DND-41 (cell line): ENCODE measurements at regions not wholly inside any gene's neighbourhood (a gene's known extent, or its start where the extent isn't known, plus 50 kb on each side); places are given as distances from the start of the nearest gene placed in this dataset.

ENCODE experiments used
- ATAC-seq: fragments of 200-7000 bp; cut with Tn5 transposase; 3 replicates; pipeline ENCODE4 v1.9.1; 2021; ENCODE audit warnings: low read depth; ENCODE audit not compliant: insufficient read depth
- DNase-seq: peaks from one replicate; pipeline ENCODE4 v3.0.0-alpha.2; 2020
- H2AFZ ChIP-seq: 2 replicates; pipeline ENCODE4 v1.6.0; 2012; ENCODE audit warnings: low read depth, low read length
- H3K27ac ChIP-seq: 2 replicates; pipeline ENCODE4 v1.5.1; 2012; ENCODE audit warnings: low read length, inconsistent platforms
- H3K27me3 ChIP-seq: fragments of 200-600 bp; sonication (generic); 2 replicates; pipeline ENCODE4 v1.6.0; 2012; ENCODE audit warnings: low read length, mild to moderate bottlenecking, inconsistent platforms; ENCODE audit not compliant: insufficient read depth, poor library complexity
- H3K36me3 ChIP-seq: 2 replicates; pipeline ENCODE4 v1.5.1; 2012; ENCODE audit warnings: low read length, inconsistent platforms; ENCODE audit not compliant: insufficient read depth
- H3K4me1 ChIP-seq: 2 replicates; pipeline ENCODE4 v1.5.1; 2012; ENCODE audit warnings: mild to moderate bottlenecking, low read length; ENCODE audit not compliant: insufficient read depth
- H3K4me2 ChIP-seq: 2 replicates; pipeline ENCODE4 v1.6.0; 2012; ENCODE audit warnings: mild to moderate bottlenecking, moderate library complexity, low read length, inconsistent platforms; ENCODE audit not compliant: insufficient read depth
- H3K4me3 ChIP-seq, 2 experiments: fragments of 200-600 bp in 1 of 2; shearing (Covaris generic) in 1 of 2; 2 replicates each; pipeline ENCODE4 v1.5.1; 2012 to 2016; ENCODE audit warnings: inconsistent platforms in 2 of 2, low read length in 2 of 2, mild to moderate bottlenecking in 2 of 2, low read depth in 1 of 2, moderate library complexity in 1 of 2
- H3K79me2 ChIP-seq: 2 replicates; pipeline ENCODE4 v1.6.0; 2012; ENCODE audit warnings: low read length, inconsistent platforms; ENCODE audit not compliant: insufficient read depth
- H3K9ac ChIP-seq: 2 replicates; pipeline ENCODE4 v1.6.0; 2012; ENCODE audit warnings: low read depth, mild to moderate bottlenecking, inconsistent platforms, low read length, moderate library complexity
- H3K9me3 ChIP-seq: 2 replicates; pipeline ENCODE4 v1.5.1; 2012; ENCODE audit warnings: low read length, moderate library complexity, mild to moderate bottlenecking, inconsistent platforms; ENCODE audit not compliant: insufficient read depth, severe bottlenecking
- H4K20me1 ChIP-seq: 2 replicates; pipeline ENCODE4 v1.6.0; 2012; ENCODE audit warnings: low read length; ENCODE audit not compliant: insufficient read depth
- EZH2 ChIP-seq: IDR thresholded peaks from 3 replicates; pipeline ENCODE4 v1.6.1; 2012; ENCODE audit warnings: borderline replicate concordance, low read depth, mild to moderate bottlenecking, moderate library complexity, low read length, inconsistent platforms; ENCODE audit not compliant: severe bottlenecking
- TF ChIP-seq, protein P1 (sequence below): IDR thresholded peaks from 2 replicates; pipeline ENCODE4 v1.5.1; 2012; ENCODE audit warnings: borderline replicate concordance, low read length, moderate library complexity, mild to moderate bottlenecking; ENCODE audit not compliant: poor library complexity, severe bottlenecking; ENCODE audit errors: extremely low read depth

- Histone ChIP-seq H3K36me3 (peaks cover 60% of the 10 kb centered on the region), H3K27me3 (no peaks in the 10 kb centered on the region), H3K79me2 (no peaks in the 10 kb centered on the region), H3K9me3 (no peaks in the 10 kb centered on the region), H3K4me3 (no peak overlapping the region), H4K20me1 (no peaks in the 10 kb centered on the region), H3K4me2 (no peak overlapping the region), H3K4me1 (no peaks in the 10 kb centered on the region), H2AFZ (no peak overlapping the region), H3K9ac (no peak overlapping the region), H3K27ac (no peak overlapping the region)
- TF ChIP-seq, protein P1, sequence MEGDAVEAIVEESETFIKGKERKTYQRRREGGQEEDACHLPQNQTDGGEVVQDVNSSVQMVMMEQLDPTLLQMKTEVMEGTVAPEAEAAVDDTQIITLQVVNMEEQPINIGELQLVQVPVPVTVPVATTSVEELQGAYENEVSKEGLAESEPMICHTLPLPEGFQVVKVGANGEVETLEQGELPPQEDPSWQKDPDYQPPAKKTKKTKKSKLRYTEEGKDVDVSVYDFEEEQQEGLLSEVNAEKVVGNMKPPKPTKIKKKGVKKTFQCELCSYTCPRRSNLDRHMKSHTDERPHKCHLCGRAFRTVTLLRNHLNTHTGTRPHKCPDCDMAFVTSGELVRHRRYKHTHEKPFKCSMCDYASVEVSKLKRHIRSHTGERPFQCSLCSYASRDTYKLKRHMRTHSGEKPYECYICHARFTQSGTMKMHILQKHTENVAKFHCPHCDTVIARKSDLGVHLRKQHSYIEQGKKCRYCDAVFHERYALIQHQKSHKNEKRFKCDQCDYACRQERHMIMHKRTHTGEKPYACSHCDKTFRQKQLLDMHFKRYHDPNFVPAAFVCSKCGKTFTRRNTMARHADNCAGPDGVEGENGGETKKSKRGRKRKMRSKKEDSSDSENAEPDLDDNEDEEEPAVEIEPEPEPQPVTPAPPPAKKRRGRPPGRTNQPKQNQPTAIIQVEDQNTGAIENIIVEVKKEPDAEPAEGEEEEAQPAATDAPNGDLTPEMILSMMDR = no peak
- TF ChIP-seq EZH2 = no peak
- ATAC-seq (no peak), DNase-seq (no peak)
Observed at GRCh38 chr6:144805049-144805448, 519.9 kb downstream of the UTRN start.

- Histone ChIP-seq H3K4me2 (no peak overlapping the region), H3K4me3 (no peak overlapping the region), H3K27me3 (no peaks in the 10 kb centered on the region), H3K27ac (no peak overlapping the region), H3K4me1 (no peaks in the 10 kb centered on the region), H4K20me1 (no peaks in the 10 kb centered on the region), H3K9me3 (no peaks in the 10 kb centered on the region), H3K9ac (no peak overlapping the region), H3K79me2 (no peaks in the 10 kb centered on the region), H2AFZ (no peak overlapping the region), H3K36me3 (peaks cover 62% of the 10 kb centered on the region)
- DNase-seq (no peak), ATAC-seq (no peak)
- TF ChIP-seq EZH2 = no peak
- TF ChIP-seq, protein P1 = no peak
Observed at GRCh38 chr6:144806222-144806621, 521.1 kb downstream of the UTRN start.

GRCh38 chr6:144809120-144809519 lies 524.0 kb downstream of the UTRN start:
- ATAC-seq (no peak), DNase-seq (no peak)
- Histone ChIP-seq H3K27ac (no peak overlapping the region), H3K4me3 (no peak overlapping the region), H4K20me1 (no peaks in the 10 kb centered on the region), H3K9ac (no peak overlapping the region), H3K36me3 (peaks cover 66% of the 10 kb centered on the region), H3K4me2 (no peak overlapping the region), H3K79me2 (no peaks in the 10 kb centered on the region), H2AFZ (no peak overlapping the region), H3K9me3 (no peaks in the 10 kb centered on the region), H3K4me1 (no peaks in the 10 kb centered on the region), H3K27me3 (no peaks in the 10 kb centered on the region)
- TF ChIP-seq, protein P1 = no peak
- TF ChIP-seq EZH2 = no peak

- no peak overlapping the region for H3K4me3 ChIP-seq
- no peak overlapping the region for H3K4me2 ChIP-seq
- no peaks in the 10 kb centered on the region for H3K27me3 ChIP-seq
- DNase-seq = no peak
- peaks cover 65% of the 10 kb centered on the region for H3K36me3 ChIP-seq
- H4K20me1 ChIP-seq = no peaks in the 10 kb centered on the region
- H3K27ac ChIP-seq = no peak overlapping the region
- H3K4me1 ChIP-seq = no peaks in the 10 kb centered on the region
- TF ChIP-seq, protein P1 = no peak
- TF ChIP-seq EZH2 = no peak
- no peaks in the 10 kb centered on the region for H3K9me3 ChIP-seq
- H3K9ac ChIP-seq = no peak overlapping the region
- no peak for ATAC-seq
- no peaks in the 10 kb centered on the region for H3K79me2 ChIP-seq
- no peak overlapping the region for H2AFZ ChIP-seq
Observed at GRCh38 chr6:144809969-144810368, 524.8 kb downstream of the UTRN start.
